NB4 (cell line): ENCODE measurements at regions not wholly inside any gene's neighbourhood (a gene's known extent, or its start where the extent isn't known, plus 50 kb on each side); places are given as distances from the start of the nearest gene placed in this dataset.

Source experiments
- MYC ChIP-seq: IDR thresholded peaks from 2 replicates; pipeline ENCODE4 v1.6.1; 2011; ENCODE audit warnings: low read depth, low read length
- POLR2A ChIP-seq: IDR thresholded peaks from 2 replicates; pipeline ENCODE4 v1.6.1; 2011; ENCODE audit warnings: mild to moderate bottlenecking; ENCODE audit not compliant: insufficient read length; ENCODE audit errors: extremely low read depth
- TF ChIP-seq, protein P1 (sequence below): IDR thresholded peaks from one replicate; pipeline ENCODE4 v1.5.1; 2012; ENCODE audit warnings: low read depth, low read length

DNA sequence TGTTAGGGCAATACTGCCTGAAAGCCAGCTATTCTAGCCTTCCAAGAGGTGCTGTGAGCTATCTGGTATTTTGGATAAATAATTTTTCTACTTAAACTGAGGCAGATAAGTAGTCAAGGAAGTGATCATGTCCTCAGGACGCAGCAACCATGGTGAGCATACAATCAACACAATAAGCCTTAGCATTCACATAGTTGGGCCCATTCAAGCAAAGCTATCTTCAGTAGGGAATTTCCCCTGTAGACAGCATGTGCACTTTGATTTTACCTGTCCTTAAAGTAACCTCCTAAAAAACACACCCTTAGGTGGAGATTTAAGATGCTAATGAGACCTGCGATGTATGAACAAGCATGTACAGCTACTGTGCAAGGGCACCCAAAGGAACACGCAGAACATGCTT is 76.2 kb upstream of the HCN1 start:
- TF ChIP-seq POLR2A, result no peak
- no peak for TF ChIP-seq MYC
- TF ChIP-seq, protein P1, sequence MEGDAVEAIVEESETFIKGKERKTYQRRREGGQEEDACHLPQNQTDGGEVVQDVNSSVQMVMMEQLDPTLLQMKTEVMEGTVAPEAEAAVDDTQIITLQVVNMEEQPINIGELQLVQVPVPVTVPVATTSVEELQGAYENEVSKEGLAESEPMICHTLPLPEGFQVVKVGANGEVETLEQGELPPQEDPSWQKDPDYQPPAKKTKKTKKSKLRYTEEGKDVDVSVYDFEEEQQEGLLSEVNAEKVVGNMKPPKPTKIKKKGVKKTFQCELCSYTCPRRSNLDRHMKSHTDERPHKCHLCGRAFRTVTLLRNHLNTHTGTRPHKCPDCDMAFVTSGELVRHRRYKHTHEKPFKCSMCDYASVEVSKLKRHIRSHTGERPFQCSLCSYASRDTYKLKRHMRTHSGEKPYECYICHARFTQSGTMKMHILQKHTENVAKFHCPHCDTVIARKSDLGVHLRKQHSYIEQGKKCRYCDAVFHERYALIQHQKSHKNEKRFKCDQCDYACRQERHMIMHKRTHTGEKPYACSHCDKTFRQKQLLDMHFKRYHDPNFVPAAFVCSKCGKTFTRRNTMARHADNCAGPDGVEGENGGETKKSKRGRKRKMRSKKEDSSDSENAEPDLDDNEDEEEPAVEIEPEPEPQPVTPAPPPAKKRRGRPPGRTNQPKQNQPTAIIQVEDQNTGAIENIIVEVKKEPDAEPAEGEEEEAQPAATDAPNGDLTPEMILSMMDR, result no peak
